Activated CD8-positive, alpha-beta memory T cell treated with anti-CD3 and anti-CD28 coated beads for 48 hours (primary cell): ENCODE measurements at regions not wholly inside any gene's neighbourhood (a gene's known extent, or its start where the extent isn't known, plus 50 kb on each side); places are given as distances from the start of the nearest gene placed in this dataset.

Experiments used
- DNase-seq, 3 experiments: peaks; one replicate each; pipeline ENCODE4 v3.0.0-alpha.2; 2020; ENCODE audit warnings: low read depth in 2 of 3, low spot score in 2 of 3

DNA sequence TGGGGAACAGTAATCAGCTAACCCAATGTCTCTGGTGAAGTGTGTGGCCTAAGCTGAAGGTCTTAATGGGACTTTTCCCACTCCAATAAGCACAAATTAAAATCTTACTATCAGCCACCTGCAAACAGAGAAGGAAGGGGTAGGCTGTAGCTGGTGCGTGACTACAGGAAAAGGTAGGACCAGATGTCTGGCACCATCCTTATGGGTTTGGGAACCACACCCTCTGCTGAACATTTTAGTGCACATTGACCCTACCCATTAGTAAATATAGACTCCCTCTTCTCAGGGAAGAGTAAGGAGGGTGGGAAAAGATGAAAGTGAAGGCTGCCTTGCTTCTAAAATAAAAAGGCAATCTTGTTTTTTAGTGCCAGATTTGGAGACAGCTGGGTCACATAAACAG is 602.8 kb downstream of the FAT4 start:
- no peak for DNase-seq

DNA sequence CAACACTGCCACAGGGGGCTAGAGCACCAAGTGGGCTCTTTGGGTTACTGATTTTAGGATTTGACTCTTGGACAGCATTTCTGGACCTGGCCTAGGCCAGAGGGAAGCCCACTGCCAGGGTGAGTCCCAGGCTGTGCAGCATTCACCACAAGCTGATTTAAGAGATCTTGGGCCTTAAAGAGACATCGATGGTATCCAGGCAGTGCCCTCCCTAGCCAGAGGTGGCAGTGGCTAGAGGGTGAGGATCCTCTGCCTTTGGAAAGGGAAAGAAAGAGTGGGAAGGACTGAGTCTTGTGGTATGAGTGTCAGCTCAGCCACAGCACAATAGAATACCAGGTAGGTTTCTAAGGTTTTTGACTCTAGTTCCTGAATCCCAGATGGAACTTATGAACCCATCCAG is 613.9 kb downstream of the FAT4 start:
- no peak for DNase-seq

- DNase-seq, result no peak
Observed at GRCh38 chr4:125938541-125938940, 623.8 kb downstream of the FAT4 start.

GRCh38 chr4:125940426-125940825 is 625.7 kb downstream of the FAT4 start:
- no peak for DNase-seq

DNA sequence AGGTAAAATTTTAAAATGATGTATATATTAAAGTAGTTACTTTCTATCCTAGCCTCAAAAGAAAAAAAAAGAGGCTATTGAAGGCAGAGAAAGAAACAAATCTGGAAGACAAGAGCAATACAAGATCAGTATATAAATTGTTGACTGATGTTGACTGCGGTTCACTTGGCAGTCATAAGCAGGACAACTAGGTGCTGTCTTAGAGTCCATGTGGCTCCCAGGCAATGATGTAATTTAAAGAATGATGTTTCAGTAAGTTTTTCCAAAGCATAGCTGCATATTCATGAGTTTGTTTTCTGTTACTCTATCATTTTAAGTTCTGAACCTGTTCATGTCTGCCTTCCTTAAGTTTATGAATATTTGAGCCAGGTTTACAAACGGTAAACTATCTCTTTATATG is 630.2 kb downstream of the FAT4 start:
- DNase-seq, result no peak

GRCh38 chr4:125948021-125948420 is 633.3 kb downstream of the FAT4 start:
- no peak for DNase-seq

- no peak for DNase-seq
Observed at GRCh38 chr4:125951261-125951887, 636.6 kb downstream of the FAT4 start.

- DNase-seq, result no peak
Observed at GRCh38 chr4:125952631-125953030, 637.9 kb downstream of the FAT4 start.

DNA sequence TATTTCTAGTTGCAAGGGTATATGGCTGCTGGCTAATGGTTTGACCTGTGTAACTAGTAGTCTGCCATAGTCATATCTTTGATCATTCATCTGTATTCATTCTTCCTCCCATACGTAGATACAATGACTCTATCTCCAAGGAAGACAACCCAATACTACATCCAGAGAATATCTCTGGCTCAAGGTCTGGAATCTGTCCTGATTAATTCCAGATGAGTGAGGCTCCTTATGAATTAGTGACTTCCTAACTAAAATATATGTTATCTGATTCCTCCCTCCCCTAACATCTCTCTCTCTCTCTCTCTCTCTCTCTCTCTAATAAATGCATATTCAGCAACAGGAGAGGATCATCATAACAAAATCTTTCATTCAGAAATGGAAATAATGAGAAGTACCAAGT is 641.5 kb downstream of the FAT4 start:
- no peak for DNase-seq

- no peak for DNase-seq
Observed at GRCh38 chr4:125958519-125958918, 643.8 kb downstream of the FAT4 start.

- no peak for DNase-seq
Observed at GRCh38 chr4:125961626-125962025, 646.9 kb downstream of the FAT4 start.

GRCh38 chr4:125975861-125976397 is 661.2 kb downstream of the FAT4 start:
- no peak for DNase-seq

DNA sequence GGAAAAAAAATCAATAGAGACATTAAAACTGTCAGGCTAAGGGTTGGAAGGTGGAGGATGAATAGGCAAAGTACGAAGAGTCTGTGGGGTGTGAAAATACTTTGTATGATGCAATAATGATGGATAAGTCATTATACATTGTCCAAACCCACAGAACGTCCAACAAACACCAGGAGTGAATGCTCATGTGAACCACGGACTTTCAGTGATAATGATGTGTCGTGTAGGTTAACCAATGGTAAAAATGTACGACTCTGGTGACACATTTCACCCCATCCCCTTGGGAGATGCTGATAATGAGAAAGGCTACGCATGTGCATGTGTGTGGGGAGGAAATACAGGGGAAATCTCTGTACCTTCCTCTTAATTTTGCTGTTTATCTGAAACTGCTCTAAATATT is 665.2 kb downstream of the FAT4 start:
- DNase-seq, result no peak

DNA sequence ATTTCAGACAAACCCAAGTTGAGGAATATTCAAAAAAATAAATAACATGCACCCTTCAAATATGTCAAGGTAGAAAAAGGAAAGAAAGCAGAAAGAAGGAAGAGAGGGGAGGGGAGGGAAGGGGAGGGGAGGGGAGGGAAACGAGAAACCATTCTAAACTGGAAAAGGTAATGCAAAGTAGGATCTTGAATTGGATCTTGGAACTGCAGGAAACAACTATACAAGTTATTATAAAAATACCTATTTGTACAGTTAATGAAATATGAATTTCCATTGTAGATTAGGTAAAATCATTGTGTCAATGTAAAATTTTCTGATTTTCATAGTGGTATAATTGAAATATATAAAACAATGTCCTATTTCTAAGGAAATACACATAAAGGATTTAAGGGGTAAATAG is 668.4 kb downstream of the FAT4 start:
- DNase-seq, result no peak

DNA sequence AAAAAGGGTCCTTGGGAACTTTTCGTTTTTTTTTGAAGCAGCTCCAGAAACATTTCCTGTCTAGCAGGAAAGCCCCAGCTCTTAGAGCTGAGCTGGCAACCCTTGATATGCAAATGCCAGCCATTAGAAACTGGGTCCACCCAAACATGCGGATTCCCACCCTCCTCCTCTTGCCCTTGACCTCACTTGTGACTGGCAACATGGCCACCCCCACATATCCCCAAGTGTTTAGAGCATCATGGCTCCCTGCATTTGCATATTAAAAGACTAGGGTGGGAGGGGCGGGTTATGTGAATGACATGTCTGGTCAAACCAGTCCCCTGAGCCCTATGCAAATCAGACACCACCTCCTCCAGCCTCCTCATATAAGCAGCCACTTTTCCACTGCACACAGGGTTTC is 671.1 kb downstream of the FAT4 start:
- no peak for DNase-seq

DNA sequence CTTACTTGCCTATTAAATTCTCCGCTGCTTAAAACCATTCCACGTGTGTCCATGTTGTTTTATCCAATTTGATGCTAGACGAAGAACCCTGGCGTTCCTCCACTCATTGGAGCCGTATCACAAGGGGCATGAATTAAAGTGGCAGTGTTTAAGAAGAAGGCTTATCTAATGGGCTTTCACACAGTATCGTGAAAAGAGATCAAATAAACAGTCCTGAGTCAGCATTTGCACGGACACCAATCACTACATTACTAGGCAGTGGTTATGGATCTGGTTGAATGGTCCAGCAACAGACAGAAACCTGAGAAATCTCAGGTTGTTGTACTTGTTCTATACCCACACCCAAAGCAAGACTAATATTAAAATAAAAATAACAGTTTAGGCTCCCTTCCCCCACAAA is 671.6 kb downstream of the FAT4 start:
- no peak for DNase-seq

DNA sequence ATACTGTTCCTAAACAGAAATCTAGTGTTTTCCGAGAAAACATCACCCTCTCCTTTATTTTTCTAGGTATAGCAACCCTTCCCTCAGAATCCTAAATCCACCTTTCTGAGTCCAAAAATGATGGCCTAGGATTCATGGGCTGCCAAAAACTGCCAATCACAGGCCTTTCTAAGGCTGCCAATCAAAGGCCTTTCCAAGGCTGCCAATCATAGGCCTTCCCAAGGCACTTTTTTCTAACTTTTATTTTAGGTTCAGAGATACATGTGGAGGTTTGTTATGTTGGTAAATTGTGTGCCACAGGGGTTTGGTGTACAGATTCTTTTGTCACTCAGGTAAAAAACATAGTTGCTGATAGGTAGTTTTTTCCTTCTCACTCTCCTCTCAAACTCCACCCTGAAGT is 673.7 kb downstream of the FAT4 start:
- no peak for DNase-seq

DNA sequence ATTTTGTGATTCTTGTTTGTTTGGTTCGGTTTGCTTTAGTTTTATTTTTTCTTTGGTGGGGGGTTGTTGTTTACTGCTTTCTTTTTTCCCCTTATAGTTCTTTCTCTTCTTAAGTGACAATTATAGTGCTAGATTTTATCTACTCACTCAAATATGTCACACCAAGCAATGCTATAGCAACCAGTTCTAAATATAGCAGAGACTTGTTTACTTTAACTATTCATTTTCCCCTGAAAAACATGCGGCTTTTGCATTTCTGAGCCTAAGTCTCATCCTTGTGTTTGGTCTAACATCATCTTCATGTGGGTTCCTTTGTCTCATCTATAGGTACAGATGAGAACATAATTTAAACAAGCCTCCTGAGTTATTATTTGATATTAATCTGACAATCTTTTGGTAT is 676.6 kb downstream of the FAT4 start:
- no peak for DNase-seq

DNA sequence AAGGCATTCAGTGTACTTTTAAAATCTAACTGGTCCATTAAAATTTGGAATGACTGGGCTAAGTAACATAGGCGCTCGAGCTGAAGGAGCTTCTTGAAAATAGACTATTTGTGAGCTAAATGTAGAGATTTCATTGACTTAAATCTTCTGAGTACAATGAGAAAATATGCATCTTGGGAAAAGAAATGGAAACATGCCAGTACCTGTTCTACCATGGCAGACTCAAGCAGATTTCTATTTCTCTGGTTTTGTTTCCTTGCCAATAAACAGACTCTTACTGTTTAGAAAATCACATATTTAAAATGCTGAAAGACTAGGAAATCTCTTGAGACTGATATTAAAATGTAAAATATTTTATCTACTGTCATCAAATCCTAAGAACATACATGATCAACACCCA is 678.1 kb downstream of the FAT4 start:
- no peak for DNase-seq

- no peak for DNase-seq
Observed at GRCh38 chr4:125994024-125994423, 679.3 kb downstream of the FAT4 start.

- no peak for DNase-seq
Observed at GRCh38 chr4:125994430-125994829, 679.7 kb downstream of the FAT4 start.

- DNase-seq, result no peak
Observed at GRCh38 chr4:126004941-126005340, 690.2 kb downstream of the FAT4 start.

DNA sequence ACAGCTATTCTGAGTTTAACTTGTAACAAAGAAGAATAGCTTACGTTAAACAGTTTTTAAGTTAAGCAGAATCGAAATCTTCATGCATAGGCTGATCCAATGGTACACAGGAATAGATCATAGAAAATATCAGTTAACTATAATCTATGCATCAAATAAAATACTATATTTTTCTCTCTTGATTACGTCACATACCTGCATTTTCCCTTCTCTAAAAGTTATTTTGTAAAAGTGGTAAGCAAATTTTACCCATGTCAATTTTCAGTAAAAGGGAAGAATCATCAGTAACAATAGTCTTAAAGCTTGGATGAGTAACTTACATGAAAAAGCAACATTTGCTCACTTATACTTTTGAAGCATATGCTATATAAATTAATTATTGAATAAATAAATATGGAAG is 692.4 kb downstream of the FAT4 start:
- DNase-seq, result no peak
